ENCODE measurements at regions not wholly inside any gene's neighbourhood (a gene's known extent, or its start where the extent isn't known, plus 50 kb on each side); places are given as distances from the start of the nearest gene placed in this dataset.
"Not testable (repeated sequence)": the region's sequence is repeated elsewhere in the genome, so short reads cannot be mapped to it uniquely, and the experiment has no call there.

- not testable (repeated sequence) for TF ChIP-seq EZH2 (IDR thresholded peaks at IDR 0.05; ENCODE audit: insufficient read depth, poor library complexity, severe bottlenecking); EZH2phosphoT487 (IDR thresholded peaks at IDR 0.05; ENCODE audit: insufficient read depth, low read depth)
Observed at GRCh38 chr7:32205298-32205824, 135.2 kb upstream of the PDE1C start.
